HG03378 (cell line): ENCODE measurements at regions not wholly inside any gene's neighbourhood (a gene's known extent, or its start where the extent isn't known, plus 50 kb on each side); places are given as distances from the start of the nearest gene placed in this dataset.

Source experiments
- ATAC-seq: cut with Tn5 transposase; IDR thresholded peaks from one replicate; pipeline ENCODE4 v1.9.1; 2021; ENCODE audit warnings: mild to moderate bottlenecking, moderate library complexity; ENCODE audit not compliant: unreplicated experiment

DNA sequence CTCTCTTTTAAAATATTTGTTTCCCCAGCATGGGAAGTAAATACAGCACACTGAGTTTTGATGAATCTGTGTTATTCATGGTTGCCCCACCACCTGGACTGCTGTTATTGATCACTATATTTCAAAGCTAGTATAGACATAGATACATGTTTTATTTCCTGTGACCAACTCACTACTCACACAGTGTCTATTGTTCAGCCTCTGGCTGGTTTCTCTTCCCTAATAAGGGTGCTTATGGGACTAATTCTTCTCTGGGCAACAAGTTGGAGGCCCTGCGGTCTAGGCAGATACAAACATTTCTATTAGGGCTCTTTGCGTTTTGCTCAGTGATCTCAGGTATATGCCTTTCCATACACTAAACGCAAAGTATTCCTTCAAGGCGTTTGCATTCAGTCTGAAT lies 1191.0 kb upstream of the TMEM132C start:
- no peak for ATAC-seq

DNA sequence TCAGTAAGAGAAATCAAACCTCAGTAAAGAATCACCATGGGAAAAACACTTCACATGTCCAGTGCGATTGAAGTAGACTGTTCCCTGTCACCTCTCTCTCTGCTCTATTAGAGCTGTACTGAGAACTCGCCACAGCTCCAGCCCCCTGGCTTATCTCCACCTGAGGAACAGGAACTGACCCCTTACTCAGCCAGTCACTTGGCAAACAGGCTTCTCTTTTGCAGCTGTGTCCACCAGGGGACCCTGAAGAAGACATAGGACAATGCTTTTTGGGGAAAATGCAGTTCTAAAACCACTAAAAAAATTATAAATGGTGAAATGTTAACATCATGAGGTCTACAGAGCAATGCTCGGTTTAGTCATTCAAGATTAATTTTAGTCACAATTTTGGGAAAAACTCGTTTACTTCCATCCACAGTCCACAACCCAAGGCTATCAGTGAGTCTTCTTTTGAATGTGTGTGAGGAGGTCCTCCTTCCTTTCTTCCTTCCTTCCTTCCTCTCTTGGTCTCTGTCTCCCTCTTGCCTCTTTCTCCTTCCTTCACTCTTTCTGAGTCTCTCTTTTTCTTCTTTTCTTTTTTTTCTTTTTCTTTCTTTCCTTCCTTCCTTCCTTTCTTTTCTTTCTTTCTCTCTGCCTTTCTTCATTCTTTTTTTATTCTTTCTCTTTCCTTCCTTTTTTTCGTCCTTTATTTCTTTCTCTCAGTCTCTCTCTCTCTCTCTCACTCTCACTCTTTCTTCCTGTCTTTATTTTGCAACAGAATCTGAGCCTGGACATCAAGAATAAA lies 1189.5 kb upstream of the TMEM132C start:
- ATAC-seq = no peak

DNA sequence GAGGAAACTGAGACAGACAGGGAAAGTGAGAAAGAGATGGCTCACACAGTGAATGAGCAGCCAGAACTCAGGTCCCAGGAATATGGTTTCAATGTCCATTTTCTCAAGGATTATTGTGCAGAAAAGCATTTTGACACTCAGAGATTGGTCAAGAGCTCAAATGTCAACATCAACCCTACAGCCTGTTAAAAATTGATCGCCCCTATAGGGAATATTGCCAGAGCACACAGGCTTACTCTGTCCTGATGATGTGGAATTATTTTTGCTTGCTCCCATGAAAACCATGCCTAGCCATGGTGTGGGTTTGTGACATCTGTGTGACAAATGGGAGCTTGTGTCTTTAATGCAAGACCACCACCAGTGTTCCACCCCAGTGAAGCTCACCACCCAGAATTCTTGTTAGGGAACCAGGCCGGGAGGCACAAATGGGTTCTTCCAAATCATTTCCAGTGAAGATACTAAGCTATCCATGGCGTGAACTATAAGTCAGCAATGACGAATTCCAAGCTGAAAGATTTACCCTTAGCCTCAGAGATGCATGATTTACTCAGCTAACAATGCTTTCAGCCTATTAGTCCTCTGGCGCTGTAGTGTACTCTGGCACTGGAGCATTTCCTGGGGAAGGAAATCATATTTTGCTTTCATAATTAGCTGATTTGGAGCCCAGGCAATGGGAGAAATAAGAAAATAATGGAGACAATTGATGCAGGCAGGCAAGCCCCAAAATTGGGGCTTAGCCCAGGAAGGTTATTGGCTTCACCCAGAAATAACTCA lies 1188.2 kb upstream of the TMEM132C start:
- no peak for ATAC-seq

DNA sequence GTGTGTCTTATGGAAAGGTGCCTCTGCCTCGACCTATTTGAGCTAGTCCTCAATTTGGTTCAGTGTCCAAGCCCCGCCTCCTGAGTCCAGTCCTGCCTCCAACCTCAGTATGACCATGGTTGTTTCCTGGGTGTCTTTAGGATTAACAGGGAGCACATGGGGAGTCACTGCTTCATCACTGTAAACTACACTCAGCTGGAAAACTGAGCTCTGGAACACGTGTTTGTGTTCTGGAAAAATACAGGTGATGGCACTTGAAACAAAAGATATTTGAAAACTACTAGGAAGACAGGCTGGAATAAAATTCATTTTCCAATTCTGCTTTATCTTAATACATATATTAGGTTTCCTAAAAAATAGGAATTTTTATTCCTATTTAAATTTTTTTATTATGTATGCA lies 1187.3 kb upstream of the TMEM132C start:
- no peak for ATAC-seq

DNA sequence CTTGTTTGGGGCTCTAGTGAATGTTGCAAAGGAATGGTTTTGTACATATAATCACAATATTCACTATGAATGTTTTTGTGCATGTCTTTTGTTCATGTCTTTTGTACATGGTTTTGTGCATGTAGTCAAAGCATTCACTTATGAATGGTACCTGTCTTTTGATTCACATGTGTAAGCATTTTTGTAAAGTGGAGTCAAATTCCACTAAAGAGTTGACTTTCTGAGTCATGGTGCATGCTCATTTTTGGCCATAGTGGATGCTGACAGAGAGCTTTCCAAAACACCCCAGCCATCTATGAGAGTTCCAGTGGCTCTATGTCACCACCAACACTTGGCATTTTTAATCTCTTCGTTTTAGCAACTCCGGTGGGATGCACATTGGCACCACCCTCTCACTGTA lies 1185.9 kb upstream of the TMEM132C start:
- ATAC-seq = no peak

DNA sequence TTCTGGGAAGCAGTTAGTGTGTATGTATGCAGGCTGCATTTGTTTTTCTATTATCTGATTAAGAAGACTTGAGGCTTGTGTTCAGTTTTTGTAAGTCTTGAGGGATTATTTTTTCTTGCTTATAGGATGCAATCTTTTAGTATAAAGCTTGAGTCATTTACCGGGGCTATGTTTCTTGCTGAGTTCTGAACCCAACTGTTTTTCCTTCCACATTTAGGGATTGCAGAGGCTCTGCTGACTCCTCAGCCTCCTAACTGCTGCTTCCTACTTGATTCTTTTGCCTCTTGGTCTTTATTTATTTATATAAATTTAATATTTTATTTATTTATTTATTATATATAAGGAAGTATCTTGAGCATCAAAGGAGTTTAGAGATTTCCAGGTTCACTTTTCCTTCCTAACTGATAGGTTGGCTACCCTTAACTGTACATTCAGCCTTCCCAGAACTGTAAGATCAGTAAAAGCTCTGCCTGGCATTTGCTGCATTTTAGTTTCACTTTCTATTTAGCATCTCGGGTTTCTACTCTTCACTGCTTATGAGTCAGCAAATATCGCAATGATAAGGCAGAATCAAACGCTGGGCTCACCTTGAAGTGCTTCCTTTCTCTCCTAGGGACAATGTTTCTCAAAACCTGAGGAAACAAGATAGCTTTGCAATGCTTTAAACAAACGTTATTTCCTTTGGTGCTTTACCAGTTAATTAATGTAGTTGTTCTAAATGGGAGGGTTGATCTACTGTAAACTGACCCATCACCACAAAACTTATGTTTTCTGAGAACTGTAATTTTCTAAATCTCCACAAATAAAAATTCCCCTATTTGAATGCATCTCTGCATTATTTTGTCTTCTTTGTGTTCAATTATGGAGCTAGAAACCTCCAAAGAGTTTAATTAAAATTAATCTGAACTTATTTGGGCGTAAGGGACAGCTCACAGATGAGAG lies 1183.7 kb upstream of the TMEM132C start:
- peak; percentile 99 for ATAC-seq

DNA sequence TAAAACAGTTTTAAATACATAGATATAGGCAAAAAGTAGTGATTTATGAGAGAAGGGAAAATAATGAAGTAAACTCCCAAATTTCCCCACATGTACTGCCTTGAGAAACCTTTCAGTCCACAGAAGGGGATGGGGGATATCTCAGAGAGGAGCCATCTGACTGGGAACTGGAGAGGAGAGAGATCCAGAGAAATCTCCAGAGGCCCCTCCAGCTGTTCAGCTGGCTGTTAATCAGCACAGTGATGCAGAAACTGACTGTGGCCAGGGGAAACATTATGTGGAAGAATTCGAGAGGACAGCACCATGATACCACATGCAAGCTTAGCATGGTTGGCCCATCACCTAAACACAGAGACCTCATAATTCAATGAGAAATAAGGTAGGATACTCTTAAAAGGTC lies 1165.9 kb upstream of the TMEM132C start:
- no peak for ATAC-seq

DNA sequence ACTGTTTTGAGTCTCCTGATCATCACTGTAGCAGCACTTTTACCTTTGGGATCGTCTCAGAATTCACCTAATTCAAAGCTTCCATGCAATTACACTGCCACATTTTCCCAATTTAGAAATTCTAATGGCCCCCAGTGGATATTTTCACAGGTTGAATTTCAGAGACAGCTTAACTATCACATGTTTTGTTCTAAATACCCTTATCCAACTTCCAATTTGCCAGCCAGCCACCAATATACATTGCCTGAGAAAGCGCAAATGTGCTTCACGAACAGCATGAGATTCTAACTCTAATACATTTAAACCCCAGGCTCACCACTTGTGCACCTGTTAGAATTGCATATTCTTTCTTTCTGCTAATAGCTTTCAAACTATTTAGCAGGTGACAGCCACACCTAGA lies 1160.9 kb upstream of the TMEM132C start:
- ATAC-seq = no peak

DNA sequence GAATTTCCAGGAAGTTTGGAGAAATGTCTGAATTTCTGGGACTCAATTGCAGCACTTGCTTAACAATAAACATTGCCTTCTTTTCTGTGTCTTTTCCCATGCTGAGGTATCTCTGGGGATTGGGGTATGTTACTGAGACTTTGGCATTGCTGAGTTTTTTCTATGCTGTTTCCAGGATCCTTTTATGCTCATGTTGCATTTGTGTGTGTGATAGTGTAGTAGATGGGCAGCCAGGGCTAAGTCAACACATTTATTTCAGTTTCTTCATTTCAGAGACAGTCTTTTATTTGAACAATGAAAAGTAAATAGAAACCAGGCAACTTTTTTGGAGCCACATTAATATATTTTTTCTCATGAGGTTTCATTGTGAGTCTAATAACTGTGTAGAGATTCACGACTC lies 1160.3 kb upstream of the TMEM132C start:
- ATAC-seq = no peak

DNA sequence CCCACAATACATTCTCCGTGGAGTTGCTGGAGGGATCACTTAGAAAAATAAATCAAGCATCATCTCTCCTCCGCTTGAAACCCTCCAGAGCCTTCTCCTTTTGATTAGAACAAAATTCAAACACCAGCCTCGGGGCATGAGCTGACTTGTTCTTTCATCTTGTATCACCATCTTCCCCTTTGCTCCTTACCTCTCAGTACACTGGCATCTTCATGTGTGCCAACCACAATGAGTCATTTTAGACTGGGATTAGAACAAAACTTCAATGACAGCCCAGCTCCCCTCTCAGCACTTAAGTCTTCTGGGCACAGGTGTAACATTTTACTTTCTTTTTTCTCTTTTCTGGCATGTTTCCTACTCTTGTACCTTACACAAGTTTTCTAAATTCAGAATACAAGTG lies 1159.2 kb upstream of the TMEM132C start:
- ATAC-seq = no peak

DNA sequence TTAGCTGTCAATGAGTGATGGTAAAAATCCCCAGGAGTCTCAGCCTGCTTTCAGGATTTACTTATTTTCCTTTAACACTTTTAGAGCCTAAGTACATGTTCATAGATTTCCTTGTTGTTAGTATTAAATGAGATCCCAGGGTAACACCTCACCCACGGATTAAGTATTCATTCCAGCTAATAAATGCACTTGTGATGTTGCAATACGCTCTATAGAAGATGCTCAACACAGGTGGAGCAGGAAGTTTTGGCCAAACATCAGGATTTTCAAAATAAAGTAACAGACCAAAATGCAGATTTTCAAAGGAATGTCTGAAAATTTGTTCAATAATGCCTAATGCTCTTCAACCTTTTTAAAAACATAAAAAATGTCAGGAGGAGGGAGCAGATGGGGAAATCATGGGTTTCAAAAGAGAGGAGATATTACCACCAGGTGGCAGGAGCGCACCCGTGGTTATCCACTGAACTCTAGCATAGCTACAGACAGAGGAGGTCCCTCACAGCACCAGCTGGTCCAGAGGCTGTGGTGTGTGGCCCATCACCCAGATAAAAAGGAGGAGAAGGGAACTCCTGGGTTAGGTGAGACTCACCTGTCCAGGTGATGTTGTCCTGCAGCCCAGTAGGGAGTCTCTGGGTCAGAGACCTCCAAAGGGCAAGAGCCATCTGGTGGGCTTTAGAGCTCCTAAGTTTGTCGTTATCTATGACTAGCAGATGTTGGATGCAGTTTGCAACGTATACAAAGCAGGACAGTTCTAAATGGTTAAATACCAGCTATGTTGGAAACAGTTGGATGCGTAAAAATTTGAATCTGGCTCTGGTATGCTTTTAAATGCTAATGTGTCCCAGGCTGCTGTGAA lies 1158.4 kb upstream of the TMEM132C start:
- ATAC-seq = peak; percentile 88

DNA sequence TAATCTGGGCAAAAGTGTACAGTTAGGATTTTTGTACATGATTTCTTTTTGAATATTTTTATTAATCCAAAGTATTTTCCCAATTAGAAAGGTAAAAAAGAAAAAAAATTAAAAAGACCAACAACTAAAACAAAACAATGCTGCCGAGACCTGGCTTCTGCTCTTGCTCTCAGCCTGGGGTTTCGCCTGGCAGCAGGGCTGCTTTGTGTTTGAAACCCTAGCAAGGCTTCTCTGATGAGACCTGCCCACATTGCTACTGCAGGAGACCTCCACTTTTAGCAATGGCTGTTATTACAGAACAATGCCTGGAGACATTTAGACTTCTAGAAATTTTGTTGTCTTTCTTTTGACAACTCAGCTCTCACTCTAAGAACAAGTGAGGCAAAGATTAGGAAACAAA lies 1153.0 kb upstream of the TMEM132C start:
- no peak for ATAC-seq

DNA sequence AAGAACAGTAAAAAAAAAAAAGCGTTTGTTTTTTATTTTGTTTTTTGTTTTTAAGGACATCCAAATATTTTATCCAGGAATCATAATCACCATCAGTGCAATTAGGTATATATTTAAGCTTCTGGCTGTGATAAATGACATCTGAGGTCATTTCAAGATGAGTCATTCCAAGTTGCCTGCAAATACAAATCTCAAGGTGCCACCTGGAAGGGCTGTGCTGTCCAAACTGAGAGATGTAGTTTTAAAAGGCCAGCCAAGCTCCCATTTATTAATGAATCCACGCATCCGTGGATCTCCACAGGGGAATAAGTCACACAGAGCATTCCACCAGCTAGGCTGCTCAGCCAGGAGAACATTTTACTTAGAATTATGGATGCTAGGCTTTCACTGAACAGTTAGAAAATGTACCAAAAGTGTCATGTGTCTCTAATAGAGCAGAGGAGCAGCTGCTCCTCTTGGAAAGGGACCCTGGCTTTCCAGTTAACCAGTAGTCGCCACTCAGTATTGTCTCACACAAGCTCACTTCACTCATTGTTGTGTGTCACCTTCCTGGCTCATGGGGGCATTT lies 1151.4 kb upstream of the TMEM132C start:
- no peak for ATAC-seq

DNA sequence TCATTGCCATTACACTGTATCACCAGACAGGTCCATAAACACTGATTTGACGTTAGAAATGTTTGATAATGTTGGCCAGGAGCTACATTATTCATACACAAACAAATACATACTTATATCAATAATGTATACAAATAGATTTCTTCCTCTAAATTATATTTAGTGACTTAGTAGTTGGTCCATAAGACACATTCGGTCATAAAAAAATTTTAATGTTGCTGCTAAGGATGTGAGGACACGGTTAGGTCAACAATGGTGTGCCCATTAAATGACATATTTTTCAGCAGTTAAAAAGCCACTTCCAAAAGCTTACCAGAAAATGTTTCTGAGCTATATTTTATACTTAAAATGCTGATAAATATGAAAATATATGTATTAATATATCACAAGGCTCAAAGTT lies 1148.7 kb upstream of the TMEM132C start:
- ATAC-seq = no peak

DNA sequence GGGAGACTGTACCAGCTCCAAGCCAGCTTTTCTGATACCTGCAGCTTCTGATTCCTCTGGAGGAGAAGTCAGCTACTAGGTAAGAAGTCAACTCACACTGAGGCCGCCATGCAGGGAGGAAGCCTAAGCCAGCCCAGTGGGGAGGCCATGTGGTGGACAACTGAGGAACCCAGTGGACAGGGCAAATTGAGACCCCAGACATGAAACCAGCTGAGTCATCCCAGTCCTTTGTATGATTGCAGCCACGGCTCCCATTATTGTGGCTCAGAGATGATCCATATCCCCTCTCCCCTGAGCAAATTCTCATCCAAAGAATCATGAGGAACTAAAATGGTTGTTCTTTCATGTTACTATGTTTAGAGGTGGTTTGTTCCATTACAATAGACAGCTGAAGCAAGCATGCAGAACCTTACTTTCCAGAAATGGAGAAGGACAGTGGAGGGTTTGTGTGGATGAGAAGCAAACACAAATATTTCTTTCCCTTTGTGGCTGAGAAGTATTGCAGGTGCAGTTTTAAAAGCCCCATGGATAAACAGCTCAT lies 1147.3 kb upstream of the TMEM132C start:
- no peak for ATAC-seq

DNA sequence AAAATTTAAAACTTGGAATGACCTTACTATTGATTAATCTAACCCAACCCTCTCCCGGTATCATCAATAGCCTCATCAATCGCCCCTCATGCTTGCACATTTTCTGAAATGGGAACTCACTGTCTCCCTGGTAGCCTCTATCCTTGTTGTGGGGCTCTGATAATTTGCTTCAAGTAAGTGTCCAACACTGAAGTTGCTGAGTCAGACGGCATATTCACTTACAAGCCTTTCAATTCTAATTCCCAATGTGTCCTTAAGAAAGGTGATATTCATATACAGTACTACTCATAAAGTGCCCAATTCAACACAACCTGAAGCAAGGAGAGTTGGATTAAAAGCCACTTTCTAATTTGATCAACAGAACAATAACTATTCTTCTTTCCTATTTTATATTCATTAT lies 1146.1 kb upstream of the TMEM132C start:
- ATAC-seq = no peak

DNA sequence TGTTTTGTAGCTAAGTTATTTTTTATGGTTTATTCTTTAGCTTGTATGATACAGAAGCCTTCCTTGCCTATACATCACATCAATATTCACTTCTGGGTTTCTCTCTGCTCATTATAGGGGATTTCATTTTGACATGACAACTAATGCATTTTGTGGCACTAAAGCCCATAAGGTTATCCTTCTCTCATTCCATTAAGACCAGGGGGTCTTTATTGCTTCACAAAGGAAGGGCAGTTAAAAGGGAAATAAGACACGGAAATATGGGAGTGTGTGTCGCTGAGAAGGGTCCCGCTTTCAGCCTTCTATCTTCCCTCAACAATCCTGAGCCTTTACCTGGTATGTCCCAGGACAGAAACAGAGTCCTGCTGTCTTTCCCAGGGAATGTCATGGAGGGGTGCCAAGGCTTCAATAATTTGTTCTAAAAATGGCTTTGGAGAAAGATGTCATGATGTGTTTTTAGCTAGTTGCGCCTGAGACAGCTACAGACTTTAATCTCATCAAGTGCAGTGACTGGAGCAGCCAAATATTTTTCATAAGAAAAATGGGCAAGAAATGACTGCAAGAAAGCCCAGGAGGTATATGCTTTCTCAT lies 1145.4 kb upstream of the TMEM132C start:
- ATAC-seq = no peak

DNA sequence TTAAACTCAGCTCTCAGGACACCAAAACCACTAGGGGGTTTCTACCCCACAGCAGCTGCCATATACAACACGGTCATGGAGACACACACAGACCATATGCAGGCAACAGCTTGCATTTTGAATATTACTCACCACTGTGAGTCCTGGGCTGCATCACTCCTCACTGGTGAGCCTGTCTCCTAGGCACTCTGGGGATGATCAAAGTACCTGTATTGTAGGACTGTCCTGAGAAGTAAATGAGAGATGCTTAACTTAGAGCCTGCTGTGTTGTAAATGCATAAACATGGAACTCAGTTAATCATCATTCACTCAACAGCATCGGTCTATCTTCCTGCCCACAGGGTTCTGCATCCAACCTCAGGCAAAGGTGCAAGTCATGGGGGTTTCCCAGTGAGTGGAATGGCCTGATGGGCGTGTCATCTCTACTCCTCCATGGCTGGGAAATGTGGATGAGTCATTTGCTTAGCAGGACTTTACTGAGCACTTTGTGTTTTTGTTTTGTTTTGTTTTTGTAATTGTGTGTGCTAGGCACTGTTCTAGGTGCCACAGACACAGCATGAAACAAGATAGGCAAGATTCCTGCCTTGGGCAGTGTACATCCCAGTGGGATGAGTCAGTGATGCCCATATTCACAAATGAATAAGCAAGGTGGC lies 1141.2 kb upstream of the TMEM132C start:
- peak; percentile 90 for ATAC-seq

DNA sequence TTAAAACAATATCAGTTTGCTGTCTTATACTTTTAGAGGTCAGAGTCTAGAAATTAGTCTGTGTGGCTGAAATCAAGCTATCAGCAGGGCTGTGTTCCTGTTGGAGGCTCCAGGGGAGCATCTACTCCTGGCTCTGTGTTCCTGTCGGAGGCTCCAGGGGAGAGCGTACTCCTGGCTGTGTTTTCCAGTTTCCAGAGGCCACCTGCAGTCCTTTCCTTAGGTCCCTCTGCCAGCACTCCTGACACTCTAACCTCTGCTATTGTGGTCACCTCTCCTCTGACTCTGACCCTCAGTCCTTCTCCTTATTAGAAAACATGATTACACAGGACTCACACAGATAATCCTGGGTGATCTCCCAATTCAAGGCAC lies 1140.7 kb upstream of the TMEM132C start:
- ATAC-seq = no peak
